ENCODE measurements at regions not wholly inside any gene's neighbourhood (a gene's known extent, or its start where the extent isn't known, plus 50 kb on each side); places are given as distances from the start of the nearest gene placed in this dataset.

- no peak for DNase-seq (ENCODE audit: low spot score)
- TF ChIP-seq CTCF (IDR thresholded peaks at IDR 0.05; ENCODE audit: borderline replicate concordance, control extremely low read depth, extremely low read depth, insufficient read depth, missing control alignments), result no peak
- in situ Hi-C loops (cut with MboI; ENCODE audit: low sequenced_read_pairs, unreplicated experiment), result no loop called here
Observed at GRCh38 chr4:115293093-115293462, 179.7 kb upstream of the NDST4 start.

- no peak for TF ChIP-seq CTCF (IDR thresholded peaks at IDR 0.05; ENCODE audit: borderline replicate concordance, control extremely low read depth, extremely low read depth, insufficient read depth, missing control alignments)
- in situ Hi-C loops (cut with MboI; ENCODE audit: low sequenced_read_pairs, unreplicated experiment), result no loop called here
Observed at GRCh38 chr4:115292320-115293092, 179.1 kb upstream of the NDST4 start.

GRCh38 chr4:115287426-115287825 lies 174.0 kb upstream of the NDST4 start:
- no peak for TF ChIP-seq CTCF (IDR thresholded peaks at IDR 0.05; ENCODE audit: borderline replicate concordance, control extremely low read depth, extremely low read depth, insufficient read depth, missing control alignments)
- in situ Hi-C loops (cut with MboI; ENCODE audit: low sequenced_read_pairs, unreplicated experiment), result no loop called here
- DNase-seq (ENCODE audit: low spot score), result no peak

More at GRCh38 chr4:115292320-115293092, 179.1 kb upstream of the NDST4 start:
- no peak for DNase-seq (ENCODE audit: low spot score)

- no peak for DNase-seq (ENCODE audit: low spot score)
- no peak for TF ChIP-seq CTCF (IDR thresholded peaks at IDR 0.05; ENCODE audit: borderline replicate concordance, control extremely low read depth, extremely low read depth, insufficient read depth, missing control alignments)
- in situ Hi-C loops (cut with MboI; ENCODE audit: low sequenced_read_pairs, unreplicated experiment), result no loop called here
Observed at GRCh38 chr4:115279330-115279729, 165.9 kb upstream of the NDST4 start.

- no peak for TF ChIP-seq CTCF (IDR thresholded peaks at IDR 0.05; ENCODE audit: borderline replicate concordance, control extremely low read depth, extremely low read depth, insufficient read depth, missing control alignments)
- no peak for DNase-seq (ENCODE audit: low spot score)
- in situ Hi-C loops (cut with MboI; ENCODE audit: low sequenced_read_pairs, unreplicated experiment), result no loop called here
Observed at GRCh38 chr4:115278830-115279229, 165.4 kb upstream of the NDST4 start.

GRCh38 chr4:115275615-115276014 lies 162.2 kb upstream of the NDST4 start:
- DNase-seq (ENCODE audit: low spot score), result no peak
- TF ChIP-seq CTCF (IDR thresholded peaks at IDR 0.05; ENCODE audit: borderline replicate concordance, control extremely low read depth, extremely low read depth, insufficient read depth, missing control alignments), result no peak

More at GRCh38 chr4:115275615-115276014, 162.2 kb upstream of the NDST4 start:
- in situ Hi-C loops (cut with MboI; ENCODE audit: low sequenced_read_pairs, unreplicated experiment), result no loop called here
